ENCODE measurements at regions not wholly inside any gene's neighbourhood (a gene's known extent, or its start where the extent isn't known, plus 50 kb on each side); places are given as distances from the start of the nearest gene placed in this dataset.

GRCh38 chr18:27430595-27430994 lies 245.5 kb upstream of the CHST9 start:
- no TSS peak for BruUV-seq (replicated peaks)
- H3K36me3 ChIP-seq (ENCODE audit: control insufficient read depth, insufficient read depth, low read length), result no peaks in the 10 kb centered on the region
- in situ Hi-C loops (cut with HindIII; ENCODE audit: low pct_unique_long_range_greater_than_20kb, low sequenced_read_pairs), result no loop called here
- no peaks in the 10 kb centered on the region for H3K27me3 ChIP-seq (ENCODE audit: control insufficient read depth, insufficient read depth, low read length)
- CTCF ChIA-PET, result no interaction called here
- DNase-seq (ENCODE audit: low read depth, low spot score) (no peak), ATAC-seq (no peak)
- H3K27ac ChIP-seq (ENCODE audit: low read length), result no peak overlapping the region
- no peaks in the 10 kb centered on the region for H3K4me1 ChIP-seq (ENCODE audit: control insufficient read depth, insufficient read depth, low read length)
- no peak overlapping the region for H3K4me3 ChIP-seq (ENCODE audit: low read depth in 2 of 2, low read length in 2 of 2)
- intact Hi-C loops (cut with micrococcal nuclease; ENCODE audit: unreplicated experiment), result no loop called here
- no peaks in the 10 kb centered on the region for H3K9me3 ChIP-seq (ENCODE audit: control insufficient read depth, insufficient read depth, low read depth, low read length)
- no peak for TF ChIP-seq CTCF (IDR thresholded peaks at IDR 0.05)
- no peak for TF ChIP-seq POLR2AphosphoS5 (IDR thresholded peaks at IDR 0.05; ENCODE audit: low read depth, low read length)
- TF ChIP-seq, protein P1, sequence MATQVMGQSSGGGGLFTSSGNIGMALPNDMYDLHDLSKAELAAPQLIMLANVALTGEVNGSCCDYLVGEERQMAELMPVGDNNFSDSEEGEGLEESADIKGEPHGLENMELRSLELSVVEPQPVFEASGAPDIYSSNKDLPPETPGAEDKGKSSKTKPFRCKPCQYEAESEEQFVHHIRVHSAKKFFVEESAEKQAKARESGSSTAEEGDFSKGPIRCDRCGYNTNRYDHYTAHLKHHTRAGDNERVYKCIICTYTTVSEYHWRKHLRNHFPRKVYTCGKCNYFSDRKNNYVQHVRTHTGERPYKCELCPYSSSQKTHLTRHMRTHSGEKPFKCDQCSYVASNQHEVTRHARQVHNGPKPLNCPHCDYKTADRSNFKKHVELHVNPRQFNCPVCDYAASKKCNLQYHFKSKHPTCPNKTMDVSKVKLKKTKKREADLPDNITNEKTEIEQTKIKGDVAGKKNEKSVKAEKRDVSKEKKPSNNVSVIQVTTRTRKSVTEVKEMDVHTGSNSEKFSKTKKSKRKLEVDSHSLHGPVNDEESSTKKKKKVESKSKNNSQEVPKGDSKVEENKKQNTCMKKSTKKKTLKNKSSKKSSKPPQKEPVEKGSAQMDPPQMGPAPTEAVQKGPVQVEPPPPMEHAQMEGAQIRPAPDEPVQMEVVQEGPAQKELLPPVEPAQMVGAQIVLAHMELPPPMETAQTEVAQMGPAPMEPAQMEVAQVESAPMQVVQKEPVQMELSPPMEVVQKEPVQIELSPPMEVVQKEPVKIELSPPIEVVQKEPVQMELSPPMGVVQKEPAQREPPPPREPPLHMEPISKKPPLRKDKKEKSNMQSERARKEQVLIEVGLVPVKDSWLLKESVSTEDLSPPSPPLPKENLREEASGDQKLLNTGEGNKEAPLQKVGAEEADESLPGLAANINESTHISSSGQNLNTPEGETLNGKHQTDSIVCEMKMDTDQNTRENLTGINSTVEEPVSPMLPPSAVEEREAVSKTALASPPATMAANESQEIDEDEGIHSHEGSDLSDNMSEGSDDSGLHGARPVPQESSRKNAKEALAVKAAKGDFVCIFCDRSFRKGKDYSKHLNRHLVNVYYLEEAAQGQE (IDR thresholded peaks at IDR 0.05; ENCODE audit: insufficient read depth in 1 of 2, low read depth in 2 of 2, low read length in 1 of 2), result no peak
- no peak for TF ChIP-seq SIN3A (IDR thresholded peaks at IDR 0.05; ENCODE audit: borderline replicate concordance, insufficient read depth, low read depth, low read length)
- TF ChIP-seq TCF7L2 (IDR thresholded peaks at IDR 0.05; ENCODE audit: low read depth, low read length), result no peak
- POLR2A ChIA-PET, result no interaction called here

GRCh38 chr18:27428716-27429475 lies 243.8 kb upstream of the CHST9 start:
- H3K36me3 ChIP-seq (ENCODE audit: control insufficient read depth, insufficient read depth, low read length), result no peaks in the 10 kb centered on the region
- H3K27me3 ChIP-seq (ENCODE audit: control insufficient read depth, insufficient read depth, low read length), result no peaks in the 10 kb centered on the region
- DNase-seq (ENCODE audit: low read depth, low spot score), result no peak
- H3K4me1 ChIP-seq (ENCODE audit: control insufficient read depth, insufficient read depth, low read length), result no peaks in the 10 kb centered on the region
- in situ Hi-C loops (cut with HindIII; ENCODE audit: low pct_unique_long_range_greater_than_20kb, low sequenced_read_pairs) (no loop called here), intact Hi-C loops (cut with micrococcal nuclease; ENCODE audit: unreplicated experiment) (no loop called here)
- no TSS peak for BruUV-seq (replicated peaks)
- no peaks in the 10 kb centered on the region for H3K9me3 ChIP-seq (ENCODE audit: control insufficient read depth, insufficient read depth, low read depth, low read length)
- CTCF ChIA-PET, result no interaction called here
- no peak overlapping the region for H3K4me3 ChIP-seq (ENCODE audit: low read depth in 2 of 2, low read length in 2 of 2)
- no peak overlapping the region for H3K27ac ChIP-seq (ENCODE audit: low read length)
- ATAC-seq, result no peak
- POLR2A ChIA-PET, result no interaction called here
- no peak for TF ChIP-seq SIN3A (IDR thresholded peaks at IDR 0.05; ENCODE audit: borderline replicate concordance, insufficient read depth, low read depth, low read length)
- TF ChIP-seq CTCF (IDR thresholded peaks at IDR 0.05), result no peak
- TF ChIP-seq, protein P1 (IDR thresholded peaks at IDR 0.05; ENCODE audit: insufficient read depth in 1 of 2, low read depth in 2 of 2, low read length in 1 of 2), result no peak
- no peak for TF ChIP-seq POLR2AphosphoS5 (IDR thresholded peaks at IDR 0.05; ENCODE audit: low read depth, low read length)
- no peak for TF ChIP-seq TCF7L2 (IDR thresholded peaks at IDR 0.05; ENCODE audit: low read depth, low read length)

Data from Panc1 (cell line).